Hematopoietic multipotent progenitor cell treated with erythropoietin and hydrocortisone succinate and interleukin-3 and kit ligand, for 15 days (in vitro differentiated cells): ENCODE measurements at regions not wholly inside any gene's neighbourhood (a gene's known extent, or its start where the extent isn't known, plus 50 kb on each side); places are given as distances from the start of the nearest gene placed in this dataset.
"Not testable (repeated sequence)": the region's sequence is repeated elsewhere in the genome, so short reads cannot be mapped to it uniquely, and the experiment has no call there.

Experiments used
- DNase-seq: peaks from one replicate; pipeline ENCODE4 v3.0.0-alpha.2; 2015; ENCODE audit warnings: low spot score

DNA sequence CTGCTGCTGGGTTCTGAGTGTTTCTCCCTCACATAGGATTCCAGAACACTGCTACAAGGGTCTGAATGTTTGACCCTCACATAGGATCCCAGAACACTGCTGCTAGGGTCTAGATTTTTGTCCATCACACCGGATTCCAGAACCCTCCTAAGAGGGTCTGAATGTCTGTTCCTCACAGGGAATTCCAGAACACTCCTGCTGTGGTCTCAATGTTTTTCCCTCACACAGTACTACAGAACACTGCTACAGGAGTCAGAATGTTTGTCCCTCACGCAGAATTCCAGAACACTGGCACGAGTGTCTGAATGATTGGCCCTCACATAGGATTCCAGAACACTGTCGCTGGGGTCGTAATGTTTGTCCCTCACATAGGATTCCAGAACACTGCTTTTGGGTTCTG lies 221.6 kb downstream of the FOXD4L6 start:
- DNase-seq = not testable (repeated sequence)

DNA sequence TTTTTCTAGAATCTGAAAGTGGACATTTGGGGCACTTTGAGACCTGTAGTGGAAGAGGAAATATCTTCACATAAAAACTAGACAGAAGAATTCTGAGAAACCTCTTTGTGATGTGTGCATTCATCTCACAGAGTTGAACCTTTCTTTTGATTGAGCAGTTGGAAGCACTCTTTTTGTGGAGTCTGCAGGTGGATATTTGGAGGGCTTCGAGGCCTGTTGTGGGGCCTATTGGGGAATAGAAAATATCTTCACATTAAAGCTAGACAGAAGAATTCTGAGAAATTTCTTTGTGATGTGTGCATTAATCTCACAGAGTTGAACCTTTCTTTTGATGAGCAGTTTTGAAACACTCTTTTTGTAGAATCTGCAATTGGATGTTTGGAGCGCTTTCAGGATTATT lies 236.2 kb downstream of the FOXD4L6 start:
- not testable (repeated sequence) for DNase-seq

DNA sequence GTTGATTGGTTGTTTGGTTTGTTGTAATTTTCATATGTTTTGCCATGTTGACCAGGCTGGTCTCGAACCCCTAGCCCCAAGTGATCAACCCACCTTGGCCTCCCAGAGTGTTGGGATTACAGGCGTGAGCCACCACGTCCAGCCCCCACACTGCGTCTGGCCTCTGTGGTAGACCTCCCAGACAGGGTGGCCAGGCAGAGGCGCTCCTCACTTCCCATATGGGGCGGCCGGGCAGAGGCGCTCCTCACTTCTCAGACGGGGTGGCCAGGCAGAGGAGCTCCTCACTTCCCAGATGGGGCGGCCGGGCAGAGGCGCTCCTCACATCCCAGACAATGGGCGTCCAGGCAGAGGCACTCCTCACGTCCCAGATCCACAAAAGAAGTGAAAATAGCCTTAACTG lies 242.6 kb downstream of the FOXD4L6 start:
- DNase-seq = not testable (repeated sequence)

DNA sequence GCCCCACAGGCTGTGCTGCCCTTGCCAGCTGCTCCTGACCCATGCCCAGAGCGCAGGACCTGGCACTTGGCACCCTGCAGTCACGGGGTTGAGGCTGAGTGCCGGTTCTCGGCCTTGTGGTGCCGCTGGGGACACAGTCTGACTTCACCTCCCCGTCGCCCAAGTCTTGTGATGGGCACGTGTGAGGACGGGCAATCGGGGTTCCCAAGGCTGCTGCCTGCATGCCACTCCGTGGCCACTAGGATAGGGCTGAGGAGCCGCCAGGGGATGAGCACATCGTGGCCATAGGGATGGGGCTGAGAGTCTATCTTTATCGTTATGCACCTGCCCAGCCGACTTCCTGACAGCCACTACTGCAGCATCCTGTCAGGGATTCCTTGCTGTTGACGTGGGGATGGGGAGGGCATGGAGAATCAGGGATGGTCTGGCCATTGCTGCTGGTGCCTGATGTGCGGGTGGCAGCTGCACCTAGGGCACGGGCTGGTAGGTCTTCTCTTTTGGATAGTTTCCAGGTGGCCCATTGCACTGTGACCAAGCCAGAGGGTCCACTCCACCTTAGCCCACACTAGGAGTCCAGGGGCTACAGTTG lies 243.5 kb downstream of the FOXD4L6 start:
- not testable (repeated sequence) for DNase-seq

DNA sequence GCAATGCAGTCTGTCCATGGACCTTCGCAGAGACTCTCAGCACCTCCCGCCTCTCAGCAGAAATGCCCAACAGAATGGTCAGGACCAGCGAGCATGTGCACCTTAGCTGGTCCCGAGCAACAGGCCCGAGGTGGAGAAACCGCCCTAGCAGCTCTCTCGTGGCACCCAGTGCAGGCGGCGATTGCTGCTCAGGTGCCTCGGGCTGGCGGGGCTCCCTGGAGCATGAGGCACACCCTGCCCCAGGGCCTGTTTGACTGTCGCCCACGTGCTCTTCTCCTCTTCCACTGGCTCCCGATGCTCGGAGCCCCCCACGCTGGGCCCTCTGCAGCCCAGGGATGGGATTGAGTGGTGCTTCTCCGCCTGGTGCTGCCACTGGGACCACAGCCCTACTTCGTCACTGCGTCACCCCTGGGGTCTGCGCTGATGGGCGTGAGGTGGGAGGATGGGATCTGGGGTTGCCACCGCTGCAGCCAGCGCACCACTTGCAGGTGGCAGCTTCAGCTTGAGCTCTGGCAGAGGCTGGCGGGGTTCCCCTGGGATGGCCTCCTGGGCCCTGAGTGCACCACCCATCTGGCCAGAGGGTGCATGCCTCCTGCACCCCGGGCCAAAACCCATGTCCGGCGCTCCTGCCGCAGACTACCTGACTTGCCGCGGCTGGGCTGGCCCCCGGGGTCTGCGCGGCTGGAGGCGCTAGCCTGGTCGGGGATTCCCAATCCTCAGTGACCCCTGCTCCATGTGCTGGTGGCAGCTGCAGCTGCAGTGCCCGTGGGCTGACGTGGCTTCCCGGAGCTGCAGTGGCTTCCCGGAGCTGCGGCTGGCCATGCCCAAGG lies 244.2 kb downstream of the FOXD4L6 start:
- no peak for DNase-seq

DNA sequence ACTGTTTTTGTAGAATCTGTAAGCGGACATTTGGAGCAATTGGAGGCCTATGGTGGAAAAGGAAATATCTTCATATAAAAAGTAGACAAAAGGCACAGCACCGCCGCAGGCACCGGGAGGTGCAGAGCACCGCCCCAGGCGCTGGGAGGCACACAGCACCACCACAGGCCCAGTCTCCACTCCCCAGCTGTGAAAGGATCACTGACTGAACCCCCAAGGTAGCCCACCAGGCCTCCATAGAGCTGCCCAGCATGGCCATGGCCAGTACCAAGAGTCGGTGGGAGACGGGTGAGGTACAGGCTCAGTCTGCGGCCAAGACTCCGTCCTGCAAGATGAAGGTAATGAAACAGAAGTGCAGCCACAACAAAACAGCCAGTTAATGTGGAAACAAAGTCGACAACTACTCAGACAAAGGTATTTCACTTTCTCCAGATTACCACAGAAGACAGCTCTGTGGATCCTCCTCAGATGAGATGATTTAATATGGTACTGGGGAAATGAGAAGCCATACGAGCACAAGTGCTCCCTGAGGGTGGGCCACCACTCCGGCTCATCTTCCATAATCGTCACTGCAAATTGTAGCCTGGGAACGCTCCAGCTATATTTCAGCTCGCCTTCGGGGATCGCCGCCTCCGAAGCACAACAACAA lies 244.9 kb downstream of the FOXD4L6 start:
- not testable (repeated sequence) for DNase-seq

DNA sequence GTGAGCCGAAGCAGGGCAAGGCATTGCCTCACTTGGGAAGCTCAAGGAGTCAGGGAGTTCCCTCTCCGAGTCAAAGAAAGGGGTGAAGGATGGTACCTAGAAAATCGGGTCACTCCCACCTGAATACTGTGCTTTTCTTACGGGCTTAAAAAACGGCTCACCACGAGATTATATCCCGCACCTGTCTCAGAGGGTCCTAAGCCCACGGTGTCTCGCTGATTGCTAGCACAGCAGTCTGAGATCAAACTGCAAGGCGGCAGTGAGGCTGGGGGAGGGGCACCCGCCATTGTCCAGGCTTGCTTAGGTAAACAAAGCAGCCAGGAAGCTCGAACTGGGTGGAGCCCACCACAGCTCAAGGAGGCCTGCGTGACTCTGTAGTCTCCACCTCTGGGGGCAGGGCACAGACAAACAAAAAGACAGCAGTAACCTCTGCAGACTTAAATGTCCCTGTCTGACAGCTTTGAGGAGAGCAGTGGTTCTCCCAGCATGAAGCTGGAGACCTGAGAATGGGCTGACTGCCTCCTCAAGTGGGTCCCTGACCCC lies 254.7 kb downstream of the FOXD4L6 start:
- not testable (repeated sequence) for DNase-seq

DNA sequence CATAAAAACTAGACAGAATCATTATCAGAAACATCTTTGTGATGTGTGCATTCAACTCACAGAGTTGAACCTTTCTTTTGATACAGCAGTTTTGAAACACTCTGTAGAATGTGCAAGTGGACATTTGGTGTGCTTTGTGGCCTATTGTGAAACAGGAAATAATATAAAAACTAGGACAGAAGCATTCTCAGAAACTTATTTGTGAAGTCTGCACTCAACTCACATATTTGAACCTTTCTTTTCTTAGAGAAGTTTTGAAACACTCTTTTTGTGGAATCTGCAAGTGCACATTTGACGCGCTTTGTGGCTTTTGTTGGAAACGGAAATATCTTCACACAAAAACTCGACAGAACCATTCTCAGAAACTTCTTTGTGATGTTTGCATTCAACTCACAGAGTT lies 260.0 kb downstream of the FOXD4L6 start:
- DNase-seq = not testable (repeated sequence)
